ENCODE measurements at regions not wholly inside any gene's neighbourhood (a gene's known extent, or its start where the extent isn't known, plus 50 kb on each side); places are given as distances from the start of the nearest gene placed in this dataset.

DNA sequence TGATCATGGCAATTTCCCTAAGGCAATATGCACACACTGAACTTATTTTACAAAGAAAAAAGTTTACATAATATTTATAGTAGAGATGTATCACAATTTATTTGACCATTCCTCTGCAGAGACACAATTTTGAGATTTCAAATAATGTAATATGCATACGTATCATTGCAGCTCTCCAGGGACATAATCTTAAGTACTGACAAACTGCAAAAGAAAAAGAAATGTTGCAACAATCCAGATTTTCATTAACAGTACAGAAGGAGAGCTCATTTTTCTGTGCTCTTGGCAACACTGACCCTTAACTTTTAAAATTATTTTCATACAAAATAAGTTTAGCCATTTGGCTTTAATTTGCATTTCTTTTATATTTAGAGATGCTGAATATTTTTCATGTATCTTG is 710.2 kb upstream of the SLC39A10 start:
- Mint-ChIP-seq H3K27me3 (ENCODE audit: low read depth in 3 of 3) (peaks cover 0 to 1% (median 0%) of the 10 kb centered on the region in 3 donors), H3K27ac (no peak overlapping the region), H3K9me3 (peaks cover under 1 to 6% (median 3%) of the 10 kb centered on the region in 7 donors), H3K4me3 (no peak overlapping the region), H3K4me1 (no peaks in the 10 kb centered on the region), H3K36me3 (no peaks in the 10 kb centered on the region)
- no peaks in the 10 kb centered on the region for H3K36me3 ChIP-seq (replicated peaks in 1 of 2; ENCODE audit: control insufficient read depth in 1 of 2, insufficient read depth in 2 of 2, low read length in 2 of 2)
- WGBS (ENCODE audit: insufficient coverage) = no CpG with 5 or more reads among the region's 1 CpG
- no peaks in the 10 kb centered on the region for H3K9me3 ChIP-seq (replicated peaks in 1 of 2; ENCODE audit: control insufficient read depth in 1 of 2, insufficient read depth in 1 of 2, low read length in 2 of 2)
- H3K27ac ChIP-seq (ENCODE audit: low read depth in 1 of 2, low read length in 2 of 2) = no peak overlapping the region
- H3K4me3 ChIP-seq (replicated peaks in 1 of 3; ENCODE audit: low read depth in 2 of 3, low read length in 3 of 3) = no peak overlapping the region
- no peak overlapping the region for H2AFZ ChIP-seq (ENCODE audit: insufficient read depth, low read depth, low read length, poor library complexity, severe bottlenecking)
- H3K9ac ChIP-seq (ENCODE audit: insufficient read depth, low read length, poor library complexity, severe bottlenecking) = no peak overlapping the region
- TF ChIP-seq, protein P1, sequence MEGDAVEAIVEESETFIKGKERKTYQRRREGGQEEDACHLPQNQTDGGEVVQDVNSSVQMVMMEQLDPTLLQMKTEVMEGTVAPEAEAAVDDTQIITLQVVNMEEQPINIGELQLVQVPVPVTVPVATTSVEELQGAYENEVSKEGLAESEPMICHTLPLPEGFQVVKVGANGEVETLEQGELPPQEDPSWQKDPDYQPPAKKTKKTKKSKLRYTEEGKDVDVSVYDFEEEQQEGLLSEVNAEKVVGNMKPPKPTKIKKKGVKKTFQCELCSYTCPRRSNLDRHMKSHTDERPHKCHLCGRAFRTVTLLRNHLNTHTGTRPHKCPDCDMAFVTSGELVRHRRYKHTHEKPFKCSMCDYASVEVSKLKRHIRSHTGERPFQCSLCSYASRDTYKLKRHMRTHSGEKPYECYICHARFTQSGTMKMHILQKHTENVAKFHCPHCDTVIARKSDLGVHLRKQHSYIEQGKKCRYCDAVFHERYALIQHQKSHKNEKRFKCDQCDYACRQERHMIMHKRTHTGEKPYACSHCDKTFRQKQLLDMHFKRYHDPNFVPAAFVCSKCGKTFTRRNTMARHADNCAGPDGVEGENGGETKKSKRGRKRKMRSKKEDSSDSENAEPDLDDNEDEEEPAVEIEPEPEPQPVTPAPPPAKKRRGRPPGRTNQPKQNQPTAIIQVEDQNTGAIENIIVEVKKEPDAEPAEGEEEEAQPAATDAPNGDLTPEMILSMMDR (IDR thresholded peaks at IDR 0.05) = no peak
- H4K20me1 ChIP-seq (ENCODE audit: insufficient read depth, low read length) = no peaks in the 10 kb centered on the region
- no peak overlapping the region for H3K4me2 ChIP-seq (replicated peaks; ENCODE audit: extremely low read depth, low read length, poor library complexity, severe bottlenecking)
- intact Hi-C loops (cut with micrococcal nuclease) = no loop called here
- no peaks in the 10 kb centered on the region for H3K79me2 ChIP-seq (ENCODE audit: insufficient read depth, low read length)
- no peaks in the 10 kb centered on the region for H3K4me1 ChIP-seq (ENCODE audit: control insufficient read depth in 1 of 2, insufficient read depth in 2 of 2, low read length in 2 of 2)
- H3K27me3 ChIP-seq (ENCODE audit: control insufficient read depth in 2 of 2, insufficient read depth in 2 of 2, low read length in 2 of 2) = no peaks in the 10 kb centered on the region
- no peak for DNase-seq

DNA sequence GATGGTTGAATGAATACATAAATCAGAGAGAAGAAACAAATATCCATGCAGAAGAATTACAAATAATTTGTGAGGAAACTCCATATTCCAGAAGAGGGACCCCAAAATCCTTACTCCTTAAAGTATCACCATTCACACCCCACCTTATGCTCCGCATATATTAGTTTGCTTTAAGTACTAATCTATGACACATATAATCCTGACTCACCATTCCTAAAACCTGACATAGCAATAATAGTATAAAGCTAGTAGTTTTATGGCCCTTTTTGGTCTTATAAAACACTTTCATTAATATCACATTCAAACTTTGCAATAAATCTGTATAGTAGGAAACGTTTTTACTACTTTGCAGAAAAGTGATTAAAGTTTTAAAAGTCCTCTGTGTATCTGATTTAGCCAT is 719.0 kb upstream of the SLC39A10 start:
- no peak overlapping the region for H2AFZ ChIP-seq (ENCODE audit: insufficient read depth, low read depth, low read length, poor library complexity, severe bottlenecking)
- H3K36me3 Mint-ChIP-seq = no peaks in the 10 kb centered on the region
- no peaks in the 10 kb centered on the region for H4K20me1 ChIP-seq (ENCODE audit: insufficient read depth, low read length)
- DNase-seq = no peak
- no peaks in the 10 kb centered on the region for H3K4me1 ChIP-seq (ENCODE audit: control insufficient read depth in 1 of 2, insufficient read depth in 2 of 2, low read length in 2 of 2)
- TF ChIP-seq, protein P1 (IDR thresholded peaks at IDR 0.05) = no peak
- no peak overlapping the region for H3K27ac ChIP-seq (ENCODE audit: low read depth in 1 of 2, low read length in 2 of 2)
- no peak overlapping the region for H3K9ac ChIP-seq (ENCODE audit: insufficient read depth, low read length, poor library complexity, severe bottlenecking)
- no peaks in the 10 kb centered on the region for H3K36me3 ChIP-seq (replicated peaks in 1 of 2; ENCODE audit: control insufficient read depth in 1 of 2, insufficient read depth in 2 of 2, low read length in 2 of 2)
- H3K27me3 ChIP-seq (ENCODE audit: control insufficient read depth in 2 of 2, insufficient read depth in 2 of 2, low read length in 2 of 2) = no peaks in the 10 kb centered on the region
- intact Hi-C loops (cut with micrococcal nuclease) = no loop called here
- H3K4me2 ChIP-seq (replicated peaks; ENCODE audit: extremely low read depth, low read length, poor library complexity, severe bottlenecking) = no peak overlapping the region
- peaks cover 0 to 9% (median 6%) of the 10 kb centered on the region in 7 donors for H3K9me3 Mint-ChIP-seq
- H3K4me3 Mint-ChIP-seq = no peak overlapping the region
- no peaks in the 10 kb centered on the region for H3K4me1 Mint-ChIP-seq
- H3K9me3 ChIP-seq (replicated peaks in 1 of 2; ENCODE audit: control insufficient read depth in 1 of 2, insufficient read depth in 1 of 2, low read length in 2 of 2) = no peaks in the 10 kb centered on the region
- WGBS (ENCODE audit: insufficient coverage) = no CpG with 5 or more reads among the region's 2 CpGs
- H3K27ac Mint-ChIP-seq = no peak overlapping the region
- H3K4me3 ChIP-seq (replicated peaks in 1 of 3; ENCODE audit: low read depth in 2 of 3, low read length in 3 of 3) = no peak overlapping the region
- H3K79me2 ChIP-seq (ENCODE audit: insufficient read depth, low read length) = no peaks in the 10 kb centered on the region
- no peaks in the 10 kb centered on the region for H3K27me3 Mint-ChIP-seq (ENCODE audit: low read depth in 3 of 3)

Measured in CD14-positive monocyte (primary cell).